ENCODE measurements at regions not wholly inside any gene's neighbourhood (a gene's known extent, or its start where the extent isn't known, plus 50 kb on each side); places are given as distances from the start of the nearest gene placed in this dataset.
"Not testable (repeated sequence)": the region's sequence is repeated elsewhere in the genome, so short reads cannot be mapped to it uniquely, and the experiment has no call there.

DNA sequence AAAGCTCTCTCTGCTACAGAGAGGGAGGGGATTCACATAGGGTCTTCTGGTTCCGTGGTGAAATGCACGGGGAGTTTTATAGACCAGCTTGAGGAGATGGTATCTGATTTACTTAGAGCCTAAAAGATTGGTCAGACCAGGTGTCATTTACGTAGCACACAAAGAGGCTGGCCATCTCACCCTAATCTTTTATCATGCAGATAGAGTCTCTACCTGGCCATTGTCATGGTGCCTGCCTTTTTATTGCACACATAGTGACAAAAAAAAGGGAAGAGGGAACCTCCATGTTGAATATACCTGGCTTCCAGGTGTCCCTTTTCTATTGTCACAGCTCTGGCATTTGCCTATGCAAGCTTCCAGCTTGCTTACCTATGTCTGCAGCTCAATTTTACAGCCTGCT is 1456.1 kb downstream of the GATA3 start:
- no peak for DNase-seq (ENCODE audit: extremely low read depth in 1 of 2, low read depth in 1 of 2)

- no peak for DNase-seq (ENCODE audit: extremely low read depth in 1 of 2, low read depth in 1 of 2)
Measured at GRCh38 chr10:9515922-9516321, 1461.4 kb downstream of the GATA3 start.

DNA sequence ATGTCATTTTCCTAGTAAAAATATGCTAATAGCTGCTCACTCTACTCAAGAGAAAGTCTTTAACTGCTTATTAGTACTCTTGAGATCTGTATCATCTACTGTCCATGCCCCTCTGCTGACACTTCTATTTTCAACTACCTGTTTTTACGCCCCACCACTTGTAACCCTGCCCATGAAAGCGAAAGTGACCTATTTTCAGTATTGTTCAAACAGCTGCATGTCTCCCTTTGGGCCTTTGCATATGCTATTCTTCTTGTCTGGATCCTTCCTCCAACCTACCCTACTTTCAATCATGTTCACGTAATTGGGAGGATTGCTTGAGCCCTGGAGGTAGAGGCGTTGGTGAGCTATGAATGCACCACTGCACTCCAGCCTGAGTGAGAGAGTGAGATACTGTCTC is 1481.3 kb downstream of the GATA3 start:
- no peak for DNase-seq (ENCODE audit: extremely low read depth in 1 of 2, low read depth in 1 of 2)

DNA sequence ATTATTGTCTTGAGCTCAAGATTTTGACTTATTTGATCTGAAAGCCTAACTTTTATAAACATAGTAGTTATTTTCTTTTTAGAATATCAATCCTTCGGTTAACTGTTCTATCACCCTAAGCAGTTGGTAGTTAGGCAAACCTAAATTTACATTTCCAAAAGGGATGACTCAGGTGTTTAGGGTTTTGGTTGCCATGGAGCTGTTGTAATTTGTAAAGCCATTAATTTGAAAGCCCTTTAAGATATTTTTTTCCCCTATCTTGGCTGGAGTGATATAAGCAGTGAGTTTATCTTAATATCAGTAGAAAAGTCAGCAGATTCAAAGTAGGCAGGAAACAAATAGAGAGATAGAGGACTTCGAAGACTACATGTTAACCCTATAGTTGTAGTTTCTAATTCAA is 1472.6 kb upstream of the CELF2 start:
- DNase-seq (ENCODE audit: extremely low read depth in 1 of 2, low read depth in 1 of 2): no peak

- DNase-seq (ENCODE audit: extremely low read depth in 1 of 2, low read depth in 1 of 2): no peak
Measured at GRCh38 chr10:9547936-9548904, 1469.5 kb upstream of the CELF2 start.

DNA sequence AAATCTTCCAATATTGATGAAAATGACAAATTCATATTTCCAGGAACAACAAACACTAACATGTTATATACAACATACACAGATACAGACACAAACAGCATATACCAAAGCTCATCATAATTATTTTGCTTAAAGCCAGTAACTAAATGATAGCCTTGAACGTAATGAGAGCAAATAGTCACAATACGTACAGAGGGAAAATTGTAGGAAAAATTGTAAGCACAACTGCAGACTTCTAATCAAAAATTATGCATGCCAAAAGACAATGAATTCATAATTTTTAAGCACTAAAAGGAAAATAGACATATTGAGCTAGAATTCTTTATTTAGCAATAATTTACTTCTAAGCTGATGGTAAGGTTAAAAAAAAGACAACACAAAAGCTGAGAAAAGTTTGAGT is 1466.9 kb upstream of the CELF2 start:
- DNase-seq (ENCODE audit: extremely low read depth in 1 of 2, low read depth in 1 of 2): no peak

DNA sequence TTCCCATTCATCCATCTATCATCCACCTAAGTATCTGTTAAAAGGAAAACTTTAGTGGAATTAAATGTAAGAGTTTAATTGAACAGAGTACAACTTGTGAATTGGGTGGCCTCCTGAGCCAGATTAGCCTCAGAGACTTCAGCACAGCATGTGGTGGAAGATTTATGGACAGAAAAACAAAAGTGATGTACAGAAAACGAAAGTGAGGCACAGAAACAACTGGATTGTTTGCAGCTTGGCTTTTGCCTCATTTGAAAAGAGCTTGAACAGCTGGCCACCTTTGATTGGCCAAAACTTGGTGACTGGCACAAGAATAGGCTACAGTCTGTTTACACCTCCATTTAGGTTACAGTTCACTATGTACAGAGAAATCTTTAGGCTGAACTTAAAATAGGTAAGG is 1463.4 kb upstream of the CELF2 start:
- DNase-seq (ENCODE audit: extremely low read depth in 1 of 2, low read depth in 1 of 2): no peak

GRCh38 chr10:9560976-9561375 is 1456.7 kb upstream of the CELF2 start:
- no peak for DNase-seq (ENCODE audit: extremely low read depth in 1 of 2, low read depth in 1 of 2)

- DNase-seq (ENCODE audit: extremely low read depth in 1 of 2, low read depth in 1 of 2): no peak
Measured at GRCh38 chr10:9561821-9562505, 1455.7 kb upstream of the CELF2 start.

DNA sequence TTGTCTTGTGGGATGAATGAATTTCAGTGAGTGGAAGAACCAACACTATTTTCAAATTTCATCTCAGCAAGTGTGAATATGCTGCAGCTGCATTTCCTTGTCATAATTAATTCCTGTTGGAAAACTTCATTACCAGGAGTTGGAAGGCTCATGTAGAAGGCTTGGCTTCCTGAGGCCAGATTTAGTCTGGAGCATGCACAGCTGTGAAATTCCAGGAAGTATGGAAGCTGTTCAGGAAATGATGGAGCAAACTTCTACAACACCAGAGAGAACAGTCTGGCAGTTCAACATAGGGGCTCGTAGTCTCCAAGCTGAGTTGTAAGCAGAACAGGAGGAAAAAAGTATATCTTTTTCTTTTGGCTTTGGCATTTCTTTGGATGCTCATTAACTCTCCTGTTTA is 1439.9 kb upstream of the CELF2 start:
- DNase-seq (ENCODE audit: extremely low read depth in 1 of 2, low read depth in 1 of 2): no peak

- DNase-seq (ENCODE audit: extremely low read depth in 1 of 2, low read depth in 1 of 2): no peak
Measured at GRCh38 chr10:9579110-9579705, 1438.5 kb upstream of the CELF2 start.

DNA sequence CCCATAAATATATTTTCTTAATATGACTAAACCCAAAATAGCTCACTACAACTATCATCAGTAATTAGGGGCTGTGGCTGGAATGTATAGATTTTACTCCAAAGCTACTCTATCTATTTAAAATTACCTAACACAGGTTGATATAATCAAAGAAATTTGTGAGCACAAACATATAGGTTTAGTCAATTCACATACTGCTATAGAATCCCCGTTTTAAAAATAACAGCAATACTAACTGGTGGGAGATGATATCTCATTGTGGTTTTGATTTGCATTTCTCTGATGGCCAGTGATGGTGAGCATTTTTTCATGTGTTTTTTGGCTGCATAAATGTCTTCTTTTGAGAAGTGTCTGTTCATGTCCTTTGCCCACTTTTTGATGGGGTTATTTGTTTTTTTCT is 1434.9 kb upstream of the CELF2 start:
- DNase-seq (ENCODE audit: extremely low read depth in 1 of 2, low read depth in 1 of 2): not testable (repeated sequence)

DNA sequence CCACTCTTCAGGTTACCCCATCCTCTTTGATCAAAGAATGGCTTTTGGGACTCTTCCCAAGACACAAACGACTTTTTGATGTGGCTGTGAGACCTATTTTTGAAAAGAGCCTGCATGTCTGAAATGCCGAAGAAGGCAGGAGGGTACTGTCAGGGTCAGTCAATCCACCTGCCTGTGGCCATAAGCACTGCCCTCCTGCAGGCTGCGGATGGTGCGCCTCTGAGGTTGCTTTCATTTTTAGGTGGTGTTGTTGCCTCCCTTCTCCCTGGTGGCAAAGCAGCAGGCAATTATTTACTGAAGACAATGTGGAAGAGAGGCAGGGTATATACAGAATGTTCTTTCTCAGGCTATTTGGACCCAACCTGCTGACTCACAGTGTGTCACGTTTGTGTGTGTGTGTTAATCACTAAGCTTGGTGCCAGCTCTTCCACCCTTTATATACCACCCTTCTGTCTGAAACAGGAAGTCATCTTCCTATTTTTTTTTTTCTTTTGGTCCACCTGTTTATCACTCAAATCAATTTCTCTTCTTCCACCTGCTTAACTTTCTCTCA is 1421.2 kb upstream of the CELF2 start:
- DNase-seq (ENCODE audit: extremely low read depth in 1 of 2, low read depth in 1 of 2): no peak

DNA sequence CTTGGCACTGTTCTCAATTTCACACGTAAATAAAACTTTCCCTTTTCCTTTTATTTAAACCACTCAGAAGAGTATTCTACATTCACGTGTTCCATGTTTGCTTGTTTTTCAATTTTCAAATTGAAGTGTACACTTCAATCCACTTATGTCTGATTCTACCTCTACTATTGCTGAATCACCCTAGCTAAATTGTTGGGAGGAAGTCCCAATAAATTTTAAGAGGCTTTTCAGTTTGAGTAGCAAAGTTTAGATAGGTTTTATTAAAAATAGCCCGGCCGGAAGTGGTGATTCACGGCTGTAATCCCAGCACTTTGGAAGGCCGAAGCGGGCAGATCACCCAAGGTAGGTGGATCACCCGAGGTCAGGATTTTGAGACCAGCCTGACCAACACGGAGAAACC is 1414.7 kb upstream of the CELF2 start:
- no peak for DNase-seq (ENCODE audit: extremely low read depth in 1 of 2, low read depth in 1 of 2)

- no peak for DNase-seq (ENCODE audit: extremely low read depth in 1 of 2, low read depth in 1 of 2)
Measured at GRCh38 chr10:9603972-9604371, 1413.7 kb upstream of the CELF2 start.

DNA sequence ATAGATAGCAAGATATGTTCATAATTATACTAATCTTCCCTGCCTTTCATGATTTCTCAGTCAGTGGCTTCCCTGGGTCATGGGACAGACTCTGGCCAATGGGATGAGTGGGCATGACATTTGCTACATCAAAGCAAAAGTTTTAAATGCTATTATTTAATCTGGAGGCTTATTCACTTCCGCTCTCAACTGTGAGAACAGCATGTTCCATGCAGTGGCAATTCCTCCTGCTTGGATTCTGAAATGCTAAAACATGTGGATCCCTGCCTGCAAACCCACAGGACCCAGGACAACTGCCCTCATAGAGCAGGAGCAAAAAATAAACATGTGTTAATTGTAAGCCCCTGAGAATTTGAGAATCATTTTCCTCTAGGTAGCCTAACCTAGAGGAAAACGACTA is 1412.4 kb upstream of the CELF2 start:
- no peak for DNase-seq (ENCODE audit: extremely low read depth in 1 of 2, low read depth in 1 of 2)

GRCh38 chr10:9608602-9609001 is 1409.1 kb upstream of the CELF2 start:
- no peak for DNase-seq (ENCODE audit: extremely low read depth in 1 of 2, low read depth in 1 of 2)

GRCh38 chr10:9613338-9614075 is 1404.2 kb upstream of the CELF2 start:
- DNase-seq (ENCODE audit: extremely low read depth in 1 of 2, low read depth in 1 of 2): no peak

DNA sequence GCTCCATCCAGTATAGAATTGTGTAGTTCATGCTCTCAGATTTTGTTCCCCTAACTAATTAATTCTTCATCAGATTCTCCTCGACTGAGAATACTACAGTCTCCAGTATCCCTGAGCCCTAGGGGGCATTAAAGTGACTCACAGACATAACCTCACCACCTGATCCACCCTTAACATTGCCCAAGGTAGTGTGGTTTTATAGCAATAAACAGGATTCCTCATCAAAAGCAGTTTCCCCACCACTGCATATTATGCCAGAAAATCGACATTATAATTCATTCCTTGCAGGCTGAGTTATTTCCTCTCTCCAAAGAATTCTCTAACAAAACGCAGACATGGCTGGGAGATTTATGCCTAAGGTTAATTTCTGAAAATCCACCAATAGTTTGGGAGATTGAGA is 1402.5 kb upstream of the CELF2 start:
- DNase-seq (ENCODE audit: extremely low read depth in 1 of 2, low read depth in 1 of 2): no peak

DNA sequence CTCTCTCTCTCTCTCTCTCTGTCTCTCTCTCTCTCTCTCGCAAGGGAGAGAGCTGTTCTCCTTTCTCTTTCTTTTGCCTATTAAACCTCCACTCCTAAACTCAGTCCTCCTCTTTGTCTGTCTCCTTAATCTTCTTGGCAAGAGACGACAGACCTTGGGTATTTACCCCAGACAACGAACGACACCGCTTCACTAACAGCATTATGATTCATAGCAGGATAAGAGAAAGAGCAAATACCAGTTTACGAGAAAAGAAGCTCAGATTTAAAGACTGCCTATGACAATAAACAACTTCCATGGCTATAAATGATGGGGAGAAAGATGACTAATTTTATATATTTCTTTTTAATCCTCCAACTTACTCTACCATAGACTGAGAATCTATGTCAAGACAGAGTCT is 1396.5 kb upstream of the CELF2 start:
- no peak for DNase-seq (ENCODE audit: extremely low read depth in 1 of 2, low read depth in 1 of 2)

- no peak for DNase-seq (ENCODE audit: extremely low read depth in 1 of 2, low read depth in 1 of 2)
Measured at GRCh38 chr10:9625304-9625703, 1392.4 kb upstream of the CELF2 start.
